ENCODE measurements at regions not wholly inside any gene's neighbourhood (a gene's known extent, or its start where the extent isn't known, plus 50 kb on each side); places are given as distances from the start of the nearest gene placed in this dataset.

GRCh38 chr14:44775248-44775647 is 186.5 kb downstream of the KLHL28 start:
- no peak for DNase-seq
- H3K27me3 ChIP-seq (ENCODE audit: low read depth), result no peaks in the 10 kb centered on the region
- no peaks in the 10 kb centered on the region for H3K9me3 ChIP-seq (replicated peaks)
- H3K4me1 ChIP-seq, result no peaks in the 10 kb centered on the region
- H3K36me3 ChIP-seq, result no peaks in the 10 kb centered on the region
- intact Hi-C loops (cut with micrococcal nuclease), result no loop called here
- no peak overlapping the region for H3K27ac ChIP-seq (replicated peaks)
- no peak overlapping the region for H3K4me3 ChIP-seq
- no peak for TF ChIP-seq CTCF (IDR thresholded peaks at IDR 0.05; ENCODE audit: borderline replicate concordance)

DNA sequence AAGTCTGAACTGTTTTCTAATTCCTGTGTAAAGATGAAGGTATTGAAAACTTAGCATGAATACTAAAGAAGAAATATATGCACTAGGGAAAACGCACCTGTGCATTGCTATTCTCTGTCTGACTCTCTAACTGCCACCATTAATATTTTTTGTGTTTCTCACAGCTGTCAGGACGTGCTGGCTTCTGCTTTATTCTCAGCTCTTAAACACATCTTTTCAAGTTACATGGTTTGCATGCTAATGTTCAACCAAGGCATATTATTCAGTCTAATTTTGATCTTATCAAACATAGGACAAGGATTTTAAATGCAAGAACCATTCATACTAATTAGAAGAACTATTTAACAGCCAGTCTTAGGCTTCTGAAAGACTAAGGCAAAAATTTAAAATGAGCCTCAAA is 187.4 kb downstream of the KLHL28 start:
- no peak overlapping the region for H3K4me3 ChIP-seq
- no peak for DNase-seq
- H3K27me3 ChIP-seq (ENCODE audit: low read depth), result no peaks in the 10 kb centered on the region
- no peaks in the 10 kb centered on the region for H3K36me3 ChIP-seq
- H3K4me1 ChIP-seq, result no peaks in the 10 kb centered on the region
- no peaks in the 10 kb centered on the region for H3K9me3 ChIP-seq (replicated peaks)
- intact Hi-C loops (cut with micrococcal nuclease), result no loop called here
- H3K27ac ChIP-seq (replicated peaks), result no peak overlapping the region
- no peak for TF ChIP-seq CTCF (IDR thresholded peaks at IDR 0.05; ENCODE audit: borderline replicate concordance)

DNA sequence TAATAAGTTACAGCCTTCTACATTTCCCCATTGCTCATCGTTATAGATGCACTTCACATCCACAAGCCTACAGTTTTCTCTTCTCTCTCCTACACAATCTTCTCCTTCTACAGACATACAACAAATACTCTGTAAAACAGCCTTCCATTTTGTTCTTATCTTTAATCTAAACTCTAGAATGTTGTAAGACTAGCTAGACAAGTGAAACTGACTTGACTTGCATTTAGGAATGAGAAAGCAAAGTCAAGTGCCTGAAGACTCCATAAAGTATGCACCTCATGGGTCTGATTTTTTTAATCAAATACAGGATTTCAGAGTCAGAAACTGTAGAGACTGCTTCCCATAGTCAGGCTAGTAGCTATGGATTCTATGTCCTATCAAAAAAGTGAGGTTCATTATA is 190.3 kb downstream of the KLHL28 start:
- intact Hi-C loops (cut with micrococcal nuclease), result no loop called here
- H3K4me1 ChIP-seq, result no peaks in the 10 kb centered on the region
- no peak overlapping the region for H3K27ac ChIP-seq (replicated peaks)
- H3K27me3 ChIP-seq (ENCODE audit: low read depth), result no peaks in the 10 kb centered on the region
- no peaks in the 10 kb centered on the region for H3K36me3 ChIP-seq
- no peak for DNase-seq
- TF ChIP-seq CTCF (IDR thresholded peaks at IDR 0.05; ENCODE audit: borderline replicate concordance), result no peak
- H3K4me3 ChIP-seq, result no peak overlapping the region
- H3K9me3 ChIP-seq (replicated peaks), result no peaks in the 10 kb centered on the region

GRCh38 chr14:44770201-44770600 is 191.5 kb downstream of the KLHL28 start:
- Histone ChIP-seq H3K27me3 (ENCODE audit: low read depth) (no peaks in the 10 kb centered on the region), H3K4me3 (no peak overlapping the region), H3K9me3 (replicated peaks) (no peaks in the 10 kb centered on the region), H3K27ac (replicated peaks) (no peak overlapping the region), H3K4me1 (no peaks in the 10 kb centered on the region), H3K36me3 (no peaks in the 10 kb centered on the region)
- TF ChIP-seq CTCF (IDR thresholded peaks at IDR 0.05; ENCODE audit: borderline replicate concordance), result no peak
- intact Hi-C loops (cut with micrococcal nuclease), result no loop called here
- DNase-seq, result no peak

DNA sequence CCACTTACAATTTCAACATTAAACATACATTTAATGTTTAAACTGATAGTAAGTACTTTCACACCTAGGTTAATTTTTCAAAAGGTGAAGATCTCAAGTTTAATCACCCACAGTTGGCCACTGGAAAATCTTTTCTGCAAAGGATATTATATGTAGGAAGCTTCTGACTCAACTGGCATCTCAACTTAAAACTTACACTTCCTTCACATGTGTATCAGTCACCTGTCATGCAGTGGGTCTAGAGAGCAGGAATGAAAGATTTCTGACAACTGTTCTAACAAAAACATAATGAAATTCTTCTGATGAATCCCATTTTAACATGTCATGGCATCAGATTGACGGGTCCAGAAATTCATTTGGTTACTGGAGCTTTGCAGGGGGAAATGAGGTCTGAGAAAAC is 192.8 kb downstream of the KLHL28 start:
- intact Hi-C loops (cut with micrococcal nuclease), result no loop called here
- no peak for TF ChIP-seq CTCF (IDR thresholded peaks at IDR 0.05; ENCODE audit: borderline replicate concordance)
- no peaks in the 10 kb centered on the region for H3K4me1 ChIP-seq
- no peaks in the 10 kb centered on the region for H3K36me3 ChIP-seq
- no peaks in the 10 kb centered on the region for H3K9me3 ChIP-seq (replicated peaks)
- no peak for DNase-seq
- no peak overlapping the region for H3K27ac ChIP-seq (replicated peaks)
- no peaks in the 10 kb centered on the region for H3K27me3 ChIP-seq (ENCODE audit: low read depth)
- no peak overlapping the region for H3K4me3 ChIP-seq

DNA sequence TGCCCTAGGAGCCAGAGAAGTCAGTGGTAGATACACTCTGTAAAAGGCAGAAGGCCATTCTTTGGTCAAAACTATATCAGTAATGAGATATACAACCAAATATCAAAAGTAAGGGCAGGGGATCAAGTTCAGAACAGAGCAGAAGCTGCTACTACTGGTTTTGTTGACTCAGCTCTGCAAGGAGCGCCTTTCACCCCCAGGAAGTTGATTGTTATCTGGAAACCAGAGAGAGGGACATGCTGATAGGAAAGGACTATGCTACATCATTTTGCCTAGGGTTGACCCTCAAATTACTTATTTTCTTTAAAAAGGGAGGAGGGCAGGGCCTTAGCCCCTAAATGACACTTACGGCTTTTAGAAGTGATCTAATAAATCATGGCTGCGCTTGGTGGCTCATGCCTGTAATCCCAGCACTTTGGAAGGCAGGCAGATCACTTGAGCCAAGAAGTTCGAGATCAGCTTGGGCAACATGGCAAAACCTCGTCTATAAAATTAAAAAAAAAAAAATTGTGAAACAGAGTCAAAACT is 194.0 kb downstream of the KLHL28 start:
- DNase-seq, result no peak
- TF ChIP-seq CTCF (IDR thresholded peaks at IDR 0.05; ENCODE audit: borderline replicate concordance), result no peak
- Histone ChIP-seq H3K4me3 (no peak overlapping the region), H3K9me3 (replicated peaks) (no peaks in the 10 kb centered on the region), H3K36me3 (no peaks in the 10 kb centered on the region), H3K4me1 (no peaks in the 10 kb centered on the region), H3K27ac (replicated peaks) (no peak overlapping the region), H3K27me3 (ENCODE audit: low read depth) (no peaks in the 10 kb centered on the region)
- intact Hi-C loops (cut with micrococcal nuclease), result no loop called here
